A549 (cell line): ENCODE measurements at regions not wholly inside any gene's neighbourhood (a gene's known extent, or its start where the extent isn't known, plus 50 kb on each side); places are given as distances from the start of the nearest gene placed in this dataset.

ENCODE experiments used
- ATAC-seq, 2 experiments: fragments of 200-7000 bp in 1 of 2; fragments of >200 bp in 1 of 2; cut with Nextera tagmentation in 1 of 2; cut with Tn5 transposase in 1 of 2; 3 replicates each; pipeline versions ENCODE4 v1.8.0 to v1.9.1; 2018 to 2020; ENCODE audit warnings: mild to moderate bottlenecking in 1 of 2, moderate library complexity in 1 of 2
- CTCF ChIA-PET: fragments of 300-600 bp; sonication (Branson Sonifier 250); formaldehyde crosslinking; extraction: SDS; loops from one replicate; lab custom pipeline; 2021; ENCODE audit warnings: antibody characterized with exemption, inconsistent platforms; lab: Yijun Ruan, JAX
- POLR2A ChIA-PET: fragments of 350-600 bp; formaldehyde crosslinking; extraction: SDS; loops from one replicate; lab custom pipeline; 2021; ENCODE audit warnings: antibody characterized with exemption, inconsistent platforms; lab: Yijun Ruan, JAX
- DNase-seq, 2 experiments: peaks; one replicate each; pipeline versions ENCODE4 v3.0.0 to v3.0.0-alpha.2; 2011 to 2016; ENCODE audit warnings: low read depth in 1 of 2, low spot score in 1 of 2
- FAIRE-seq: peaks from 2 replicates; lab custom pipeline; 2011; peaks lifted over from hg19 to GRCh38; lab: Jason Lieb, UNC
- H3K27ac ChIP-seq, 2 experiments: fragments of >200 bp; sonication (Bioruptor Twin); formaldehyde crosslinking; 3 replicates each; pipeline ENCODE4 v1.5.1; 2016 to 2017
- H3K4me1 ChIP-seq: fragments of >200 bp; sonication (Bioruptor Twin); formaldehyde crosslinking; 3 replicates; pipeline ENCODE4 v1.6.1; 2016
- H3K4me2 ChIP-seq: fragments of >200 bp; sonication (Bioruptor Twin); formaldehyde crosslinking; 3 replicates; pipeline ENCODE4 v1.6.1; 2016
- H3K4me3 ChIP-seq: fragments of >200 bp; sonication (Bioruptor Twin); formaldehyde crosslinking; 3 replicates; pipeline ENCODE4 v1.5.1; 2016
- H3K9me3 ChIP-seq: fragments of >200 bp; sonication (Bioruptor Twin); formaldehyde crosslinking; 3 replicates; pipeline ENCODE4 v1.6.1; 2016
- ATOH8 ChIP-seq: fragments of 250-450 bp; sonication (Bioruptor Pico); IDR thresholded peaks from 2 replicates; pipeline ENCODE4 v1.5.0; 2020; ENCODE audit warnings: low read depth, mild to moderate bottlenecking, moderate library complexity
- BCL3 ChIP-seq: fragments of >200 bp; sonication (Bioruptor Twin); formaldehyde crosslinking; IDR thresholded peaks from 3 replicates; pipeline ENCODE4 v1.6.1; 2016
- CBX8 ChIP-seq: fragments of 200-600 bp; sonication (generic); IDR thresholded peaks from 2 replicates; pipeline ENCODE4 v1.6.1; 2016
- CTCF ChIP-seq: fragments of >200 bp; sonication (Bioruptor Twin); formaldehyde crosslinking; IDR thresholded peaks from 3 replicates; pipeline ENCODE4 v1.5.1; 2016
- E2F6 ChIP-seq: IDR thresholded peaks from 2 replicates; pipeline ENCODE4 v1.6.1; 2012; ENCODE audit warnings: low read depth, borderline replicate concordance
- ELK1 ChIP-seq: fragments of 150-350 bp; IDR thresholded peaks from 2 replicates; pipeline ENCODE4 v1.6.1; 2014; ENCODE audit warnings: low read depth, mild to moderate bottlenecking, low read length
- EP300 ChIP-seq, 2 experiments: fragments of >200 bp; sonication (Bioruptor Twin); formaldehyde crosslinking; IDR thresholded peaks; 2 replicates in 1 of 2; 3 replicates in 1 of 2; pipeline ENCODE4 v1.6.1; 2016 to 2017
- FOSB ChIP-seq: fragments of 250-450 bp; sonication (Bioruptor Pico); IDR thresholded peaks from 2 replicates; pipeline ENCODE4 v1.5.0; 2020; ENCODE audit warnings: mild to moderate bottlenecking, moderate library complexity
- FOSL2 ChIP-seq, 2 experiments: fragments of 450-650 bp in 1 of 2; fragments of >200 bp in 1 of 2; sonication (Bioruptor Twin) in 1 of 2; formaldehyde crosslinking; IDR thresholded peaks; 2 replicates each; pipeline versions ENCODE4 v1.5.0 to v1.6.1; 2016 to 2020; ENCODE audit warnings: mild to moderate bottlenecking in 1 of 2, moderate library complexity in 1 of 2
- FOXS1 ChIP-seq: fragments of 250-450 bp; sonication (Bioruptor Pico); IDR thresholded peaks from 2 replicates; pipeline ENCODE4 v1.5.0; 2020; ENCODE audit warnings: mild to moderate bottlenecking, moderate library complexity
- HDAC2 ChIP-seq: fragments of 200-600 bp; sonication (generic); IDR thresholded peaks from 2 replicates; pipeline ENCODE4 v1.6.1; 2016
- HEYL ChIP-seq: fragments of 250-450 bp; sonication (Bioruptor Pico); IDR thresholded peaks from 2 replicates; pipeline ENCODE4 v1.8.0; 2021; ENCODE audit warnings: mild to moderate bottlenecking, moderate library complexity
- KDM1A ChIP-seq: fragments of 200-600 bp; sonication (generic); IDR thresholded peaks from 2 replicates; pipeline ENCODE4 v1.6.1; 2016; ENCODE audit warnings: low read depth, mild to moderate bottlenecking
- MYC ChIP-seq: IDR thresholded peaks from 2 replicates; pipeline ENCODE4 v1.6.1; 2012; ENCODE audit warnings: mild to moderate bottlenecking, inconsistent platforms, low read length, improper control_type of control experiment, borderline replicate concordance
- NPAS2 ChIP-seq: fragments of 250-450 bp; sonication (Bioruptor Pico); IDR thresholded peaks from 2 replicates; pipeline ENCODE4 v1.8.0; 2022; ENCODE audit warnings: mild to moderate bottlenecking, moderate library complexity, borderline replicate concordance
- POLR2A ChIP-seq: IDR thresholded peaks from 2 replicates; pipeline ENCODE4 v1.6.1; 2012; ENCODE audit warnings: mild to moderate bottlenecking, low read length
- RCOR1 ChIP-seq: fragments of 150-350 bp; IDR thresholded peaks from 2 replicates; pipeline ENCODE4 v1.6.1; 2014; ENCODE audit warnings: antibody characterized with exemption, low read length, low read depth
- REST ChIP-seq: fragments of 200-600 bp; sonication (generic); IDR thresholded peaks from 2 replicates; pipeline ENCODE4 v1.6.1; 2016; ENCODE audit warnings: antibody characterized with exemption, mild to moderate bottlenecking, moderate library complexity
- RFX5 ChIP-seq: fragments of 450-650 bp; IDR thresholded peaks from 2 replicates; pipeline ENCODE4 v1.7.1; 2014; ENCODE audit warnings: antibody characterized with exemption, mild to moderate bottlenecking, moderate library complexity
- ZFP36 ChIP-seq: fragments of 450-650 bp; IDR thresholded peaks from 2 replicates; pipeline ENCODE4 v1.6.1; 2014; ENCODE audit warnings: borderline replicate concordance; ENCODE audit not compliant: partially characterized antibody
- ZNF302 ChIP-seq: fragments of 250-450 bp; sonication (Bioruptor Pico); IDR thresholded peaks from 2 replicates; pipeline ENCODE4 v1.9.0; 2021; ENCODE audit warnings: inconsistent platforms, mild to moderate bottlenecking, moderate library complexity
- WGBS: methylation state at CpG from one replicate; pipeline ENCODE4 v1.1.6; 2017; ENCODE audit errors: missing lambda C conversion rate; 5-methylcytosine and 5-hydroxymethylcytosine counted together

GRCh38 chr4:17400686-17401085 lies 111.2 kb downstream of the QDPR start:
- H3K9me3 ChIP-seq: no peaks in the 10 kb centered on the region
- H3K27ac ChIP-seq: no peak overlapping the region
- WGBS: 6% methylated on average over 4 of the region's 4 CpGs
- no peaks in the 10 kb centered on the region for H3K4me1 ChIP-seq
- TF ChIP-seq REST: no peak
- no peak for TF ChIP-seq NPAS2
- TF ChIP-seq ZNF302 (CRISPR knock-in tag): no peak
- TF ChIP-seq KDM1A: no peak
- TF ChIP-seq BCL3: no peak
- no peak for TF ChIP-seq CTCF
- no peak for TF ChIP-seq EP300 (IDR thresholded peaks at IDR 0.05)
- no peak for TF ChIP-seq POLR2A
- no peak for TF ChIP-seq RFX5
- no peak for TF ChIP-seq HDAC2
- no peak for TF ChIP-seq ELK1
- no peak for TF ChIP-seq MYC
- TF ChIP-seq ZFP36: no peak
- TF ChIP-seq FOXS1 (CRISPR knock-in tag): no peak
- no peak for TF ChIP-seq ATOH8 (CRISPR knock-in tag)
- no peak for TF ChIP-seq E2F6
- CTCF ChIA-PET: no interaction called here
- DNase-seq (no peak), FAIRE-seq (no peak), ATAC-seq (no peak)
- no peak overlapping the region for H3K4me2 ChIP-seq
- POLR2A ChIA-PET: no interaction called here
- no peak overlapping the region for H3K4me3 ChIP-seq

GRCh38 chr4:17398805-17399204 lies 113.1 kb downstream of the QDPR start:
- DNase-seq (no peak), FAIRE-seq (no peak), ATAC-seq (no peak)
- H3K4me2 ChIP-seq: no peak overlapping the region
- H3K9me3 ChIP-seq: no peaks in the 10 kb centered on the region
- no peak overlapping the region for H3K27ac ChIP-seq
- 6% methylated on average over 3 of the region's 3 CpGs for WGBS
- H3K4me3 ChIP-seq: no peak overlapping the region
- ChIA-PET CTCF (no interaction called here), POLR2A (no interaction called here)
- no peak for TF ChIP-seq FOSB
- no peak for TF ChIP-seq FOSL2 (IDR thresholded peaks at IDR 0.05)
- no peak for TF ChIP-seq FOSL2 (CRISPR knock-in tag; IDR thresholded peaks at IDR 0.05)
- no peak for TF ChIP-seq POLR2A
- TF ChIP-seq KDM1A: no peak
- TF ChIP-seq CBX8: no peak
- no peak for TF ChIP-seq RCOR1
- no peak for TF ChIP-seq MYC
- TF ChIP-seq E2F6: no peak
- no peak for TF ChIP-seq HEYL (CRISPR knock-in tag)
- no peak for TF ChIP-seq HDAC2
- TF ChIP-seq ELK1: no peak
- no peaks in the 10 kb centered on the region for H3K4me1 ChIP-seq
